Caco-2 (cell line): ENCODE measurements at regions not wholly inside any gene's neighbourhood (a gene's known extent, or its start where the extent isn't known, plus 50 kb on each side); places are given as distances from the start of the nearest gene placed in this dataset.
"Not testable (repeated sequence)": the region's sequence is repeated elsewhere in the genome, so short reads cannot be mapped to it uniquely, and the experiment has no call there.

ENCODE experiments used
- BruUV-seq: library from RNA; stranded (reverse); fragments of 400-500 nt; replicated peaks from 2 replicates; lab custom pipeline; 2021; lab: Mats Ljungman, UMichigan
- CTCF ChIA-PET: fragments of 300-600 bp; sonication (Branson Sonifier 250); formaldehyde crosslinking; loops from one replicate; lab custom pipeline; 2022; ENCODE audit warnings: antibody characterized with exemption; lab: Charles Lee
- POLR2A ChIA-PET: fragments of 300-600 bp; sonication (Branson Sonifier 250); formaldehyde crosslinking; loops from one replicate; lab custom pipeline; 2022; ENCODE audit warnings: antibody characterized with exemption; lab: Charles Lee
- DNase-seq, 2 experiments: peaks; one replicate each; pipeline versions ENCODE4 v3.0.0 to v3.0.0-alpha.2; 2020 to 2022
- H3K27me3 ChIP-seq: replicated peaks from 2 replicates; pipeline ENCODE4 v1.6.0; 2011; ENCODE audit warnings: low read length; ENCODE audit not compliant: control insufficient read depth, insufficient read depth
- H3K36me3 ChIP-seq: 2 replicates; pipeline ENCODE4 v1.5.1; 2011; ENCODE audit warnings: low read length; ENCODE audit not compliant: control insufficient read depth, insufficient read depth
- H3K4me1 ChIP-seq: fragments of 250-450 bp; sonication (Bioruptor Pico); 2 replicates; pipeline ENCODE4 v1.5.1; 2020; ENCODE audit warnings: mild to moderate bottlenecking
- H3K4me3 ChIP-seq: 2 replicates; pipeline ENCODE4 v1.5.1; 2011; ENCODE audit warnings: low read depth, mild to moderate bottlenecking, control low read depth, low read length
- H3K9me3 ChIP-seq: fragments of 250-450 bp; sonication (Bioruptor Pico); 2 replicates; pipeline ENCODE4 v1.5.1; 2020; ENCODE audit warnings: mild to moderate bottlenecking, moderate library complexity
- H3K27ac Mint-ChIP-seq: one replicate; pipeline ENCODE4 v1.8.0; 2022; ENCODE audit warnings: mixed read lengths; ENCODE audit not compliant: unreplicated experiment
- H3K27me3 Mint-ChIP-seq: one replicate; pipeline ENCODE4 v1.8.0; 2022; ENCODE audit warnings: mixed read lengths; ENCODE audit not compliant: insufficient read depth, unreplicated experiment
- H3K36me3 Mint-ChIP-seq: one replicate; pipeline ENCODE4 v1.8.0; 2022; ENCODE audit warnings: mild to moderate bottlenecking, mixed read lengths; ENCODE audit not compliant: insufficient read depth, unreplicated experiment
- H3K4me1 Mint-ChIP-seq: one replicate; pipeline ENCODE4 v1.8.0; 2022; ENCODE audit warnings: low read depth, mixed read lengths; ENCODE audit not compliant: unreplicated experiment
- H3K4me3 Mint-ChIP-seq: one replicate; pipeline ENCODE4 v1.8.0; 2022; ENCODE audit warnings: mild to moderate bottlenecking, moderate library complexity, mixed read lengths; ENCODE audit not compliant: unreplicated experiment
- H3K9me3 Mint-ChIP-seq: one replicate; pipeline ENCODE4 v1.8.0; 2022; ENCODE audit warnings: mixed read lengths; ENCODE audit not compliant: unreplicated experiment
- CTCF ChIP-seq, 2 experiments: fragments of 200-600 bp in 1 of 2; IDR thresholded peaks; 1 replicate in 1 of 2; 2 replicates in 1 of 2; pipeline versions ENCODE4 v1.5.1 to v1.8.0; 2011 to 2022; ENCODE audit warnings: antibody characterized with exemption in 1 of 2, control low read depth in 1 of 2, inconsistent platforms in 1 of 2, low read depth in 1 of 2, low read length in 1 of 2, mild to moderate bottlenecking in 1 of 2, moderate library complexity in 1 of 2; ENCODE audit not compliant: insufficient read depth in 1 of 2, severe bottlenecking in 1 of 2, unreplicated experiment in 1 of 2
- intact Hi-C: fragments of 100-400 bp; cut with micrococcal nuclease; formaldehyde crosslinking; loops from one replicate; pipeline ENCODE4 v1.10.0; 2022; ENCODE audit not compliant: unreplicated experiment

GRCh38 chr6:60547340-60547739 is 1738.7 kb downstream of the KHDRBS2 start:
- H3K9me3 ChIP-seq, BruUV-seq, H3K27me3 Mint-ChIP-seq: not testable (repeated sequence)

GRCh38 chr6:60524770-60525169 is 1761.3 kb downstream of the KHDRBS2 start:
- POLR2A ChIA-PET, CTCF ChIA-PET, H3K36me3 ChIP-seq, H3K9me3 Mint-ChIP-seq, H3K4me3 Mint-ChIP-seq, H3K27ac Mint-ChIP-seq, H3K27me3 Mint-ChIP-seq, H3K27me3 ChIP-seq, BruUV-seq, H3K36me3 Mint-ChIP-seq, DNase-seq, H3K9me3 ChIP-seq, H3K4me3 ChIP-seq, intact Hi-C loops, H3K4me1 Mint-ChIP-seq, H3K4me1 ChIP-seq: not testable (repeated sequence)

More at GRCh38 chr6:60547340-60547739, 1738.7 kb downstream of the KHDRBS2 start:
- H3K4me1 Mint-ChIP-seq, H3K27me3 ChIP-seq, H3K4me1 ChIP-seq, H3K36me3 ChIP-seq, POLR2A ChIA-PET, DNase-seq, CTCF ChIA-PET, H3K4me3 ChIP-seq, H3K36me3 Mint-ChIP-seq, H3K4me3 Mint-ChIP-seq, intact Hi-C loops, H3K27ac Mint-ChIP-seq: not testable (repeated sequence)
- H3K9me3 Mint-ChIP-seq: peaks cover 12% of the 10 kb centered on the region

DNA sequence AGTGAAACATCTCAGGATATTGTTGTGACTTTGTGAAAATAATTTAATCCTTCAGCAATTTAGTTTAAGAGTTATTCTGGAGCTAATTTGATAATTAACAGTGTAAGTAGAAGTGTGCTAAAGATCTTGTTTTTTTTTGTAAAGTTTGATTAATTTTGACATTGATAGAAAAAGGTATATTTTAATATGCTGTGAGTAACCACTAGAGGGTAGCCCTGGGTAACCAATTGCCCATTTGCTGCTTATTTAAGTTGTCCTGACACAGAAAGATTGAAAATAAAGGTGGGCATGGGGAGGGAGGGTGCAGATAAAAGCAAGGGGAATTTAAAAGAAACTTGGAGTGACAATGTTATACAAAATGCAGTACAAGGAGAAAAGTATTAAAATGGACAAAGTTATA is 1808.3 kb downstream of the KHDRBS2 start:
- not testable (repeated sequence) for DNase-seq

GRCh38 chr6:60473805-60474204 is 1812.2 kb downstream of the KHDRBS2 start:
- intact Hi-C loops, DNase-seq, H3K9me3 Mint-ChIP-seq, CTCF ChIA-PET, BruUV-seq, H3K27ac Mint-ChIP-seq, POLR2A ChIA-PET, H3K27me3 Mint-ChIP-seq, H3K4me3 Mint-ChIP-seq, H3K36me3 Mint-ChIP-seq, H3K4me3 ChIP-seq, H3K27me3 ChIP-seq, H3K36me3 ChIP-seq, H3K4me1 Mint-ChIP-seq, H3K4me1 ChIP-seq, H3K9me3 ChIP-seq: not testable (repeated sequence)

More for the DNA sequence above, 1808.3 kb downstream of the KHDRBS2 start:
- intact Hi-C loops, POLR2A ChIA-PET, H3K9me3 ChIP-seq, H3K27ac Mint-ChIP-seq, H3K36me3 ChIP-seq, H3K27me3 ChIP-seq, H3K4me3 ChIP-seq, CTCF ChIA-PET, H3K36me3 Mint-ChIP-seq, H3K4me1 ChIP-seq, H3K27me3 Mint-ChIP-seq, H3K4me1 Mint-ChIP-seq, BruUV-seq, H3K9me3 Mint-ChIP-seq, H3K4me3 Mint-ChIP-seq: not testable (repeated sequence)
- peak in 1 of 2 experiments; percentile 32 for TF ChIP-seq CTCF (IDR thresholded peaks at IDR 0.05; ENCODE audit: insufficient read depth in 1 of 2, low read depth in 1 of 2, low read length in 1 of 2, severe bottlenecking in 1 of 2, unreplicated experiment in 1 of 2)

DNA sequence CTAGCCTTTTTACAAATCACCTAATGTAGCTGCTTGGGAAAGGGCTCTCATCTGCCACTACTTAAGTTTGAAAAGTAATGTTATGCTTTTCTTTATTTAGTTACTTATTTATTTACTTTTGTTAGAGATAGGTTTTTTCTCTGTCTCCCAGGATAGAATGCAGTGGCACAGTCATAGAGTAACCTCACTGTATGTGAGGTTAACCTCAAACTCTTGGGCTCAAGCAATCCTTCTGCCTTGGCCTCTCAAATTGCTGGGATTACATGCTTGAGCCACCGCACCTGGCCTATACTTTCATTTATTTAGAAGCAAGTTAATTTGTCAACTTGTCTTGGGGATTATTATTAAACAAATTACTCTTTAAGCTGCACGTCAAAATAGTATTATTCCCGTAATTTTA is 1814.6 kb downstream of the KHDRBS2 start:
- H3K9me3 ChIP-seq, intact Hi-C loops, H3K27me3 ChIP-seq, BruUV-seq, H3K4me3 ChIP-seq, DNase-seq, H3K36me3 Mint-ChIP-seq, H3K4me3 Mint-ChIP-seq, H3K27ac Mint-ChIP-seq, H3K27me3 Mint-ChIP-seq, CTCF ChIA-PET, H3K4me1 Mint-ChIP-seq, H3K4me1 ChIP-seq, POLR2A ChIA-PET, H3K9me3 Mint-ChIP-seq, H3K36me3 ChIP-seq: not testable (repeated sequence)

GRCh38 chr6:60450428-60450827 is 1835.6 kb downstream of the KHDRBS2 start:
- H3K36me3 Mint-ChIP-seq, H3K27me3 ChIP-seq, H3K36me3 ChIP-seq, intact Hi-C loops, H3K4me1 ChIP-seq, CTCF ChIA-PET, POLR2A ChIA-PET, BruUV-seq, H3K9me3 Mint-ChIP-seq, H3K4me1 Mint-ChIP-seq, H3K27ac Mint-ChIP-seq, DNase-seq, H3K27me3 Mint-ChIP-seq, H3K9me3 ChIP-seq, H3K4me3 ChIP-seq, H3K4me3 Mint-ChIP-seq: not testable (repeated sequence)
